GM21390 (cell line): ENCODE measurements at regions not wholly inside any gene's neighbourhood (a gene's known extent, or its start where the extent isn't known, plus 50 kb on each side); places are given as distances from the start of the nearest gene placed in this dataset.

Source experiments
- ATAC-seq: cut with Tn5 transposase; IDR thresholded peaks from one replicate; pipeline ENCODE4 v1.9.1; 2021; ENCODE audit not compliant: unreplicated experiment

GRCh38 chr18:75638223-75638775 is 210.8 kb upstream of the SMIM21 start:
- ATAC-seq = no peak

- ATAC-seq = no peak
Measured at GRCh38 chr18:75635096-75635495, 207.6 kb upstream of the SMIM21 start.

GRCh38 chr18:75625966-75626365 is 198.5 kb upstream of the SMIM21 start:
- no peak for ATAC-seq

GRCh38 chr18:75624869-75625268 is 197.4 kb upstream of the SMIM21 start:
- ATAC-seq = no peak

DNA sequence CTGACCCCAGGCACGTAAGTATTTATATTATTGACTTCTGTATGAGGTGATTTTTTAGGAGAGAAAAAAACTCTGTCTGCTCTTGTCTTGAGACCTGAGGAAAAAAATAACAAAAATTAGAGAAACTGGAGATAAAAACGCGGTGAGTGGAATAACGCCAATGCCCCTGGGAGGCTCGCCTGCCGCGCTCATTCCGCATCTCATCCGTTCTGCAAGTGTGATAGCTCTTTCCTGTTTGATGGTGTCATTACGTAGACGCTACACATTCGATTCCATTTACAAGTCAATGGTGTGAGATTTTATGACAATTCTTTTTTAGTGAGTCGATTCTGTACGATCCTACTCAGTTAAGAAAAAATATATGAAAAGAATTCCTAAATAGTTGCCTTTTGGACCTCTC is 194.3 kb upstream of the SMIM21 start:
- no peak for ATAC-seq

GRCh38 chr18:75618146-75618545 is 190.6 kb upstream of the SMIM21 start:
- no peak for ATAC-seq

DNA sequence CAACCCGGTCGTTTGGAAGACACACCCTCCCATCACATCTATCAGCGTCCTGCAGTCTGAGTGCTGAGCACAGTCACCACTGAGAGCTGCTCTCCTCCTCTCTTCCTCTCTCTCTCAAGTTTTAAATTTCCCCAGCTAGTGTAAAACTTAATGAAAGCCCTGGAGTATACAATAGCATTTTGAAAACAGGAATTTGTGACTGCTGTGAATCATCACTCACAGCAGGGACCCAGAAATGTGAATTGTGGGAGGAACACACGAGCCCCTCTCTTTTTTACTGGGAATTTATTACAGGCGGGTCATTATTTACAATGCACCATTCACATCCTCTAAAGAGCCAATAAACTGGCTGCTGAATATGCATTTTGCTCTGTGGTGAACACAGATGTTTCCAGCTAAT is 185.0 kb upstream of the SMIM21 start:
- ATAC-seq = no peak

DNA sequence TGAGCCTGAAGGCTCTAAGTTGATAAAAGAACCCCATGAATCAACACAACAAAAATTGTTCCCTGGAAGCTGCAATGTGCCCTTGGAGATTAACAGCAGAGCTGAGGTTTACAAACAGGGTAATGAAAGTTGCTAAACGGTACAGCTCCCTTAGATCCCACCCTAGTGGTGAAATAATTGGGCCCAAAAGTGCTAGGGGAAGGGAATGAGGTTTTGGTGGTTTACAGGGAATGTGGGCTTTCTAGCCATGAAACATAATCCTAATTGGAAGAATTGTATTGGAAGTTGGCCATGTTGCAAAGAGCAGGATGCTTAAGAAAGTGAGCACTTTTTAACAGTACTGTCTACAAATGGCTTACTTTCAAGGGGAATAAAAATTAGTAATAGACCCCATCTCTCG is 180.2 kb upstream of the SMIM21 start:
- ATAC-seq = no peak

DNA sequence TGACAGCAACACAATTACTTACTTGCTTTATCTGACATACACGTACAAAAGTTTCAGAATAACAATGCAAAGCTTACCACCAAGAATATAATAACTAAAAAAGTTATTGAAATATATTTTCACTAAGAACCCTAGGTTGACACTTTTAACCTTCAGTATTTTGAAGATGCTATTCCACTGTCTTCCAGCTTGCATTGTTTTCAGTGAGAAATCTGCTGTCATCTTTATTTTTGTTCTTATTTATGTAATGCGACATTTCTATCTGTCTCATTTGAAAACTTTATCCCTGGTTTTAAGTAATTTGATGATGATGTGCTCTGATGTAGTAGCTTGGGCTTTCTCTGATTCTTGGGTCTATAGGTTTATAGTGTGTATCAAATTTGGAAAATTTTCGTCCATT is 165.0 kb upstream of the SMIM21 start:
- ATAC-seq = no peak

DNA sequence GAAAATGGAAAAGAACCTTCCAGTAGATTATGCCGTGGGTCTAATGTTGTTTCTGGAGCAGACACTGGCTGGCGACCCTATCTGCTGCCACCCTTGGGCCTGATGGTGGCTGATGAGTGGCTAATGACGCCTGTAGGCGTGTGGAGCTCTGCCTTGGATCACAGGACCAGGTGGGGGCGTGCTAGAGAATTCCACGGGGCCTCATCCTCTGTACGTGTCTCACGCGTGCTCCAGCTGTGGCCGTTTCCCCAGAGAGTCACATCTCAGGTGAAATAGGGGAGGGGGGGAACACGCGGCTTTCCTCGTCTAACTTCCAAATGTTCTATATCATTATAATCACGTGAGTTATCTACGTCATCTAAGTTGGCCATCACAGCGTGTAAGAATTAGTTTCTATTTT is 160.9 kb upstream of the SMIM21 start:
- no peak for ATAC-seq

DNA sequence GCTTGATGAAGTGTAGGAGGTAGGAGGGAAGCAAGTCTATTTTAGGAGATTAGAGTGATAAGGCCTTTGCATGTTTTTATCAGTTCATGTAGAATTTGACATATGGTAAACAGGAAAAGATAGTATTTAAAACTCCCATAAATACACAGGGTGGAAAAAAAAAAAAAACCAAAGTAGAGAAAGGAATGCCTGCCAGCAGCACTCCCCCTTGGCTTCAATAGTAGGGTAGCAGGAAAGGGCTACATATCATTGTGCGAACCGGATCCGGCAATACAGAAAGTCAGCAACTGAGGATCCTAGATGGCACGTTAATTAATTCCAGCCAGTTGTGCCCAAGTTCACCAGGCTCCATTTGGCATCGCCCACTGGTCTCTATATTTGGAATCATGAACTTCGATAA is 159.6 kb upstream of the SMIM21 start:
- ATAC-seq = no peak

GRCh38 chr18:75586130-75586889 is 158.8 kb upstream of the SMIM21 start:
- no peak for ATAC-seq

DNA sequence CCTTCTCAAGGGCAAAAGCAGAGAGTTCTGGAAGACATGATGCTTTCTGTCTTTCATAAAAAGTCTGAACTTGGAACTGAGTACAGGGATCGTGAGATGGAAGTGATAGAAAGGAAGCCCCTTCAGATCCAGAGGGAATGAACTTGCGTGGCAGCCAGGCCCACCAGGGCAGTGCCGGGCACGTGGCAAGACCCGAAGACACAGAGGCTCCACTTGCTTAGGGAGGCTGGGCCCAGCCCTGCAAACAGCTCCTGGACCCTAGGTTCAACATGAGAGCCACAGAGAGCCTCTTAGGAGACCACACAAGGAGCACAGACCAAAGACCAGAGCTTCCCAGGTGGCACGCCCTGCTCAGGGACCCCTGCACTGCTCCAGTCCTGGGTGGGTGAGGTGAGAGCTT is 155.4 kb upstream of the SMIM21 start:
- ATAC-seq = no peak

DNA sequence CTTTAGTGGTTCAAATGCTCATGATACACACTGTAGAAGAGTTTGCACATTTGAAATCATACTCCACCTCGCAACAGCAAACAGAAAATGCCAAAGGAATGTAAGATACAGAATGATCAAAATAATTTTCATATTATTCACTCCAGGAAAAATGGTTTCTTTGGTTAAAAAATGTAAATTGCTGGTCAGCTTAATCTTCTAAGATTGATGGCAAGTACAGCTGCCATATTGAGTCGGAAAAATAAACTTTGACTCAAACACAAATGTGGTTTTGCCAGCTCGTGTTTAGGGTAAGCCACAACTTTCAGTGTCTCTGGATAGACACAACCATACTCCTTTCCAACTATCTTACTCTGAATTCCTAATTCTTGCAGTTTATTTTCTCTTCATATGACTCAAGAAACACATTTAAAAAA is 154.9 kb upstream of the SMIM21 start:
- no peak for ATAC-seq

- no peak for ATAC-seq
Measured at GRCh38 chr18:75581336-75582131, 154.0 kb upstream of the SMIM21 start.

DNA sequence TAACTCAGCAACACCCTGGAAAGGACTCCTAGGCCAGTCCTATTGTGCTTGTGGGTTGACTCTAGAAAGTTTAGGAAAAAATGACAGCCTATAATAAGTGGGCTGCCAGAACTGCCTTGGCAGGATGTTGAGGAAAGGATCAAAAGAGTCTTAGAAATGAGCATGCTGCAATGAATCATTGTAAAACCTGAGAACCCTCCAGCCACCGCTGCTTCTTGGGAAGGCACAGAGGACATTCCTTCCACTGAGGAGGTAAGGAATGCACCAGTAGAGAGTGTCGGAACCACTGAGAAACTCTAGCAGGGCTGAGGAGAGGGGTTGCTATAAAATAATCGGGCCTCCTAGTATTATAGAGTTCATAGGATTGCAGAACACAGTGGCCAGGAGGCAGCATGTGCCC is 146.7 kb upstream of the SMIM21 start:
- no peak for ATAC-seq

- no peak for ATAC-seq
Measured at GRCh38 chr18:75563150-75563549, 135.6 kb upstream of the SMIM21 start.

DNA sequence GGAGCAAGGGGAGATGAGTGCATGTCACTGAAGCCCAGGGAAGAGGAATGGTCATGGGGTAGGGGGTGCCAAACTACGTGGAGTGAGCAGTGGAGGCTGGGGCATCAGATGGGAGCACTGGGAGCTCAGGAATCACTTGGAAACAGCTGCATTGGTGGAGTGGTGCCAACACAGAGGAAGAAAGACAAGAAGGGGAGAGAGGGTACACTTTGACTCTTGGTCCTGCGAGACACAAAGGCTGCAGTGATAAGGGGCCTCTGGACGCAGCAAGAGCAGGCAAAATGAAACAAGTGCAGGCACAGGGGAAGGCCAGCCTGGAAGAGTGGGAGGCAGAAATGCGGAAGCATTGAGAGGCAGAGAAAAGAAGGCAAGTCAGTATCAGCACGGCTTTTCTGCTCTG is 134.7 kb upstream of the SMIM21 start:
- ATAC-seq = no peak

GRCh38 chr18:75558790-75559189 is 131.3 kb upstream of the SMIM21 start:
- ATAC-seq = no peak

DNA sequence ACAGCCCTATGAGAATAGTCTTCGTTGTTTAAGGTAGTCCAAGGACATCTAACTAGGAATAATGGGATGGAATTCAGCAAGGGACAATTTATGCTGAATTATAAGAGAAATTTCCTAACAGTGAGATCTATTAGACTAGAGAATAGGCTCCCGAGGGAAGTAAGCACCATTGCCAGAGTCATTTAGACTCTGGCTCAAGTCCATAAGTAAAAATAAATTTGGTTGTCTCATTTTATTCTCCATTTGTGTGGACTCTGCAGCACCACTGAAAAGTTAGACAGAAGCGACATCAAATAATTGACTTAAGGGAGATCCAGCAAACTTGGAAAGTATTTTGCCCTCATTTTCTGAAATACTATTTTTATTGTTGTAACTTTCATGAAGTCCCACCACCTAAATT is 129.3 kb upstream of the SMIM21 start:
- no peak for ATAC-seq

GRCh38 chr18:75554644-75555185 is 127.2 kb upstream of the SMIM21 start:
- ATAC-seq = no peak

GRCh38 chr18:75554176-75554575 is 126.7 kb upstream of the SMIM21 start:
- no peak for ATAC-seq
